Fibroblast of pulmonary artery (primary cell): ENCODE measurements at regions not wholly inside any gene's neighbourhood (a gene's known extent, or its start where the extent isn't known, plus 50 kb on each side); places are given as distances from the start of the nearest gene placed in this dataset.

ENCODE experiments used
- DNase-seq: peaks from one replicate; pipeline ENCODE4 v3.0.0-alpha.2; 2010; ENCODE audit warnings: low read depth
- H3K4me3 ChIP-seq: replicated peaks from 2 replicates; pipeline ENCODE4 v1.5.1; 2011; ENCODE audit warnings: low read depth, mild to moderate bottlenecking, control low read depth, low read length, moderate library complexity
- CTCF ChIP-seq: IDR thresholded peaks from 2 replicates; pipeline ENCODE4 v1.5.1; 2011; ENCODE audit warnings: mild to moderate bottlenecking, control low read depth, low read length, inconsistent platforms; ENCODE audit errors: missing control alignments

- no peak for DNase-seq
- no peak for TF ChIP-seq CTCF
- no peak overlapping the region for H3K4me3 ChIP-seq
Observed at GRCh38 chr9:100926366-100926765, 102.2 kb upstream of the PLPPR1 start.

- DNase-seq: no peak
- no peak overlapping the region for H3K4me3 ChIP-seq
- TF ChIP-seq CTCF: no peak
Observed at GRCh38 chr9:100927763-100928162, 100.8 kb upstream of the PLPPR1 start.

GRCh38 chr9:100933656-100934055, 94.9 kb upstream of the PLPPR1 start:
- no peak overlapping the region for H3K4me3 ChIP-seq
- TF ChIP-seq CTCF: no peak
- no peak for DNase-seq

GRCh38 chr9:100937382-100937781, 91.1 kb upstream of the PLPPR1 start:
- TF ChIP-seq CTCF: no peak
- DNase-seq: no peak
- H3K4me3 ChIP-seq: no peak overlapping the region

- DNase-seq: no peak
- H3K4me3 ChIP-seq: no peak overlapping the region
- no peak for TF ChIP-seq CTCF
Observed at GRCh38 chr9:100938507-100938906, 90.0 kb upstream of the PLPPR1 start.

GRCh38 chr9:100939636-100940035, 88.9 kb upstream of the PLPPR1 start:
- no peak for DNase-seq
- H3K4me3 ChIP-seq: no peak overlapping the region
- no peak for TF ChIP-seq CTCF

GRCh38 chr9:100959226-100959625, 69.3 kb upstream of the PLPPR1 start:
- H3K4me3 ChIP-seq: no peak overlapping the region
- no peak for TF ChIP-seq CTCF
- no peak for DNase-seq
